NCI-H446 treated with DMSO at 0.1 percent for 48 hours (cell line): ENCODE measurements at regions not wholly inside any gene's neighbourhood (a gene's known extent, or its start where the extent isn't known, plus 50 kb on each side); places are given as distances from the start of the nearest gene placed in this dataset.

Experiments
- DNase-seq: peaks from one replicate; lab custom pipeline; 2025; lab: John Stamatoyannopoulos, UW

DNA sequence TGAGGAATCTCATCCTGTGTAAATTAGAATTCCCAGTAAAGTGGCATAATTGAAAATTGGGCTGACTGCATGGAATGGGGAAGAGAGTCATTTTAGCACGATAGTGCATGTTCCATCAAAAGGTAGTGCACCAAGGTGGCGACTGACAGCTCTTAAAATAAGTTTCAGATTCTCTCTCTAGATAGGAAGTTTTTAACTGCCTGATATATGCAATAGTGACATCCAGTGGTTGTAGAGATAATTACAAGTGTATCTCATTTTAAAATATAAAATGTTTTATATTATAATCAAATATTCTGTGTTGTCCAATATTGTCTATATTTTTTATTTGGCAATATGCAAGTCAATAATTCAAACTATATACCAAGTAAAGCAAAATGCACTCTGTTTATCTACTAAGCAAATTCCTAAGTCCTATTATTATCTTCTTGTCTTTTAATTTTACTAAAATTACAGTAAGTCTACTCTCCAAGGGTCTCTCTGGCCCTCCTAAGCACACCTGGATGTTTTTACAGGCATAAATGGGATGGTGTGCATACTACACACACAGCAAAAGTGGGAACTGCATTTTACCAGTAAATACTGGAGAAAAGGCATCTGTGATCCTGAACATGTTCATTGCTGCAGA is 397.7 kb upstream of the HNRNPA3 start:
- no peak for DNase-seq

DNA sequence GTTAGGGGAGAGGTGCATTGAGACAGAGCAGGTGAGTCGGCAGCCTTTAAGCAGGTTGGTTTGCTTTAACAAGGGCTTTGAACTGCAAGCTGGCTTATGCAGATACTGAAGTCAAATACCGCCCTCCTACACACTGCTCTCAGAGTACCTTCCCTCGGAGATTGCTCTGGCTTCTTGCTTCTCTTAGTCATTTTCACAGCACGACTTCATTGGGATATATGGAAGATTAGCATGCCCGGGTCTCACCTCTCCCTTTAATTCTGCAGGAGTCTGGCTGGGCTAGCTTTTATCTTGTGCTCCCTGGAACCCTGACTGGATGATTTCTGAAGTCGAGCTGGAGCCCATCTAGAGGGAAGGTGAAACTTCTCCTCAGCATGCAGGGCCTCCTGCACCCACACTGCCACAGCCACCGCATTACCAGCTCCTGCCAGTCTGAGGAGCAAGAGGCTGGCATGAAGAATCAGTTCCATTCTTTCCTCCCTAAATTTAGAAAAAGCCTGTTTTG is 395.5 kb upstream of the HNRNPA3 start:
- DNase-seq: no peak

DNA sequence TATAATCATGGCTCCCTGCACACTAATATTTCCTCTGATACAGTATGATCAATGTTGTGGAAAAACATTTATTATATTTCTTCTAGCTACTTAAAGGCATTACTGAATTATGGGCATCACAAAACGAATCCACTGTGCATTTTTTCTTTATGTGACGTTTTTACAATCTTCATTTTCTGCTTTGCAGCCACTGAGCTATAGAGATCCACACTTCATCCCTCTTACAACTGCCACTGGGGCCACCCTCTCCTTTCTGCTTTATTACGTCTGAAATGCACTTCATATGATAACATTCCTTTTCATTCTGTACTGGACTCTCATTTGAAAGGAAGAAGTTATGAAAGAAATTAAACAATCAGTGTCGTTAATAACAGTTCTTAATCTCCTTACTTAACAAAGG is 394.5 kb upstream of the HNRNPA3 start:
- DNase-seq: no peak

DNA sequence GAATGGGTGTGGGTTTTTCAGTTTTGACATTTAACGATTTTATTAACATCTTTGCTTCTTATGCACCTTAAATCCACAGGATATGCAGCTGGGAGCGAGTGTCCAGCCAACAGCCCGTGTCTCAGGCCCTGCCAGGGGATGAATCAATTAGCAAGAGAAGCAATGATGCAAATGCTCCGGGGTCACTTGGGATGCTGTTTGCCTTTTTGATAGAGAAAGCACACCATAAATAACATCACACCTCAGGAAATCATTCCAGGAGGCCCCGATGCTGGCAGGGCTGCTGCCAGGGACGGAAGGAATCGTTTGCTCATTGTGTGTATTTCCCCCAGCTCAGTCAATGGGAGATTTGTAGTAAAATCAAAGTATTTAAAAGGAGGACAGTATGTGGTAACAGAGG is 394.0 kb upstream of the HNRNPA3 start:
- no peak for DNase-seq

DNA sequence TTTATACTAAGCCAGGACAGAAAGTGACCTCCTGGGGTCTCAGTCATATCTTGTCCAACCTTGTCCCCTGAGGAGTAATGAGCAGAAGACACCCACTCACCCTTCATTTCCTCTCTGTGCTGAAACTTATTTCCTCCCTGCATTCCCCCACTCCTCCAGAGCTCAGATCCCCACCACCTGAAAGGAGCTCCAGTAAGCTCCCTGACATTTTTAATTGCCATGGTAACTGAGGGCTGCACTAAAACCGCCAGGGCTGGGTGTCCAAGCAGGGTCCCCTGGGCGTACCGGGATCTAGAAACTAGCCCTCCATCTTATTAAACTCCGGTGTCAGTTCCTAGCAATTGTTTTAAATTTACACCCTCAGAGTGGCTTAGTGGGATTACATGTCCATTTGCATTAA is 393.3 kb upstream of the HNRNPA3 start:
- no peak for DNase-seq

DNA sequence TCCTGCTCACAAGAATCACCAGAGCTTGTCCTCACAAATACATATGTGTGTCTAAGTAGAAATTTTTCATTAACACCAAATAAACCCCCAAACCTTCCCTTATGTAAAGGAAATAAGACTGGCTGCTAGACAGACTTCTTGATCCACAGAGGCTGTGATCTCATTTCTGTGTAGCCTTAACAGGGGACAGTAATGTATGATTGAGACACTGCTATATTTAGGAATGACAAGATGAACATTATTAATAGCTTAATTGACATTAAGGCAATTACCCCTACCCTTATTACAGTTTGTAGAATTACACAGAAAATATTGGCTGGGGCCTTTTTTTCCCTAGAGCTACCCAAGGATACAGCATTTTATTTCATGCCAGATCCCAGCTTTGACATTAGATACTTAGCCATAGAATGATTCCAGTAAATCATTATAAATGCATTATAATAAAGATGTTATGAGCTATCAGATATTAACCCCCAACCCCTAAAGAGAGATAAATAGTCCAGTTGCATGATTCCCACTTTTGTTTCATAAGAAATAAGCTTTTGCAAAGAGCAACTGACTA is 392.1 kb upstream of the HNRNPA3 start:
- DNase-seq: no peak

DNA sequence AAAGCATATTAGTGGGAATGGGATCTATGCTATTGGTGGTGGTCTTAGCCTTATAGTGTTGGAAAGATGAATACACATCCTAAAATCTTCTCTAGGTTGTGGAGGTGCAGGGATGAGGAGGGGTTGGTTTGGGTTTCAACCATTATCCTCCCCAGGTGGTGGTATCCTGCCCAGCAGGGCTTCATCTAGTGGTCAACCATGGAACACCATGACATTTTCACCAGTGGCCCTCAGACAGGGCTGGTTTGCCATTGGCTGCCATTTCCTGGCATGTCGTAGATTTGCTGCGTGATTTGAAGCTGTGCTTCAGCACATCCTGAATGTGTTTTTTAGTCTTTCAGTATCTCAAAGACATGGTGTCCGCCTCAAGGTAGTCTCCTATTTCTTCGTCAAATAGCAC is 391.2 kb upstream of the HNRNPA3 start:
- DNase-seq: no peak

DNA sequence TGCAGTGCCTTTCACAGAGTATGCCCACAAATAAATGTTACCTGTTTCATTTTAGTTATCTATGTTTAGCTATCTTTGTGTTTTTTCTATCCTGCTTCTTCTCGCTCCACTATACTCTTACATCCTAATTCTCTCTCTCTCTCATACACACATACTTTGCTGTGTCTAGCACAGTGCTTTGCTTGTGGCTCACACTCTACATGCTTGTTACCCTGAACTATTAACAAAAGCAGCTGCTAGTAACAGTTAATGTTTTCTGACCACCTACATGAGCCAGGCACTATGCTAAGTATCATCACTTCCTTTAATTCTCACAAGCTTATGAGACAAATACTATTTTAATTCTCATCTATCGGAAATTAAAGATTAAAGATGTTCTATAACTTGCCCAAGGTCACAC is 390.5 kb upstream of the HNRNPA3 start:
- no peak for DNase-seq

DNA sequence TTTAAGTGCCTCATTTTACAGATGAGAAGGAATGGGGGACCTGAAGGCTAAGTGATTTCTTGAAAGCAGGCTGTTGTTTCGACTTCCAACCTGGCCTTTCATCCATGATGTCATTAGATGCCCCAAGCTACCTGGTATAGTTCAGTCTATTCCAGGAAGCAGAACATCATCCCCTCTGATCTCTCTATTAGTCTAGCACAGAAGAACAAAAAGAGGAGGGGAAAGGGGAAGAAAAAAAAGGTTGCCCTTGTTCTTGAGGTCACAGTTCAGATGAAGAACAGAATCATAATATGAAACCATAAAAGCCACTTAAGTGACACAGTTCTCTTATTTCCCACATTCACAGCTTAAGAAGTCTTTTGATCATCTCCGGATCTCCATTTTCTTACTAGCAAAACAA is 386.2 kb upstream of the HNRNPA3 start:
- DNase-seq: no peak

DNA sequence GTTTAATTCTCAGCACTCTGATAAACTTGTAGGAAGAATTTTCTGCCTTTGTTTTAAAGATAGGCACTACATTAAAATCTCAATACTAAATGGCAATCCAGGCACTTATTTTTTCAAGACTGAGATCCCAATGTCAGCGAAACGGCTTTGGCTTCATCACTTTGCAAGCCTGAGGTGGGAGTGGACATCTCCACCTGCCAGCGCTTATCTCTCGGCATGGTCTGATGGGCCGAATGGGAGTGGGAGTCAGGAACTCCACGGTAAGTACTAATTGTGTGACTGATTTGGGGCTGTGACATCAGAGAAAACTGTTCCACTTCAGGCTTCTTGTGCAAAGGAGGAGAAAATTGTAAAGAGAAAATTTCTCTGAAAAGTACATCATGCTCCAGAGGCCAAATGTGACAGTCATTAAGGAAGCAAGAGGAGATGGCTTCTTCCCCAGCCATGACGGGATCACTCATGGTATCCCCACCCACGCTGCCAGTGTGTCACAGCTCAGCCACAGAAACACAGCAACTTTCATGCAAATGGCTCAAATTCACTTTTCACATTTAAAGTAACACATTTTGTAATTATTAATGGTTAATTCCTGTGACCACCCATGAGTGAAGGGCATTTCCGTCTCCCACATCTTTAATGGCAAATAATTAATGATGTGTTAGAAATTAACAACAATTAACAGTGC is 385.5 kb upstream of the HNRNPA3 start:
- no peak for DNase-seq

DNA sequence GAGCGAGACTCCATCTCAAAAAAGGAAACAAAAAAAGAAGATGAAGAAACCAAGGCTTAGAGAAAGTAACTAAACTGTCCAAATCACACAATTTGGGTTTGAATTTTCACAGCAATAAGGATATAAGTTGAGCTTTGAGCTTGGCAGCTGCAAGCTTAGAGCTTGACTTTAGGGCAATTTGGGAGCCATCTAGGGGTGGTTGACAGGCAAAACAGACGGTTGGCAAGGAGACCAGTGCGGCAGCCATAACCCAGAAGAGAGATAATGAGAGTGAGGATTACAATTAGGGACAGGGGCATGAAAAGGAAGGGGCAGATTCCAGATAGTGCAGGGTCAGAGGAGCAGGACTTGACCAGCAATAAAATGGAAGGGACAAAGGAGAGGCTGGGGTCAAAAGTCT is 382.2 kb upstream of the HNRNPA3 start:
- DNase-seq: peak; percentile 3

DNA sequence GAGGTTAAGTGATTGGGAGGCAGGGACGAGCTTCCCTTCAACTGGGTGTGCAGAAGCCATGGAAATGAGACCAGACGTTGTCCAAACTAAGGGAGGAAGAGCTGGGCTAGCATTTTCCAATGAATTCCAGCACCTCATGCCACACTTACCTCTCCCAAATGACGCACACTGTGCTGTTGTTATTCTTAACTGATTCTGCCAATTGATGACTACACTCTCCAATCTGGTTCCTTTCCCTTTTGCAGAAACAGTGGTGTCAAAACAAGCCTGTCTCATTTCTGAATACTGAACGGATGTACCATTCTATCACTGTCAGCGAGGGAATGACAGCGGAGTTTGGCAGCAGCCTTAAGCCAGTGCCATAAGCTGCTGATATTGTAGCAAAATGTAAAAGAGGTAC is 380.5 kb upstream of the HNRNPA3 start:
- no peak for DNase-seq

DNA sequence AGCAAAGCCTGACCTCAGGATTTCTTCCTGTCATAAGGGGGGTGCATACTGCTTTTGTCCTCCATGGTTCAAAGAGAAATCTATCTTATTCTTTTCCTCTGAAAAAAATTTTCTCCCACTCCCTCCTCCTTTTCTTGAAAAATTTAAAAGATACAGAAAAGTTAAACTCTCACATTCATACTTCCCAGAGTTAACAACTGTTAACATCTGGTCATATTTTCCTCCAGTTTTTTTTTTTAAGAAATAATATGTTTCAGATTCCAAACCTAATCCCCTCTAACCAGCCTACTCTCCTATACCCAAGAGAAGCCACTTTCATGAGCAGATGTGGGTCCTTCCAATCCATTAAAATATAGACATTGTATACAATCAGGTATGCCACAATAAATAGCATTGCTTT is 378.9 kb upstream of the HNRNPA3 start:
- no peak for DNase-seq

DNA sequence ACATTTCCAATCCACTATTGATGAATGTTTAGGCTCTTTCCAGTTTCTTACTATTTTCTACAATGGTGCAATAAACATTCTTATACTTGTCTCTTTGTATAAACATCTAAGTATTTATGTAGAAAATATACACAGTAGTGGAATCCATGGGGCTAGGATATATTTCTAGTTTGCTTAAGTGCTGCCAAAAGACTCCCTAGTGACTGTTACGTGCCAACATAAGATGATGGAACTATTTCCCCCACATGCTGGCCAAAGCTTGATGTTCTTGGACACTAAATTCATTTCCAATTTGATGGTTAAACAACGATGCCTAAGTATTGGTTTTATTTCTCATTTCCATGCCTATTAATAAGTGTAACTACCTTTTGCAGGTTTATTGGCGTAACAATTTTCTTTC is 378.4 kb upstream of the HNRNPA3 start:
- no peak for DNase-seq

DNA sequence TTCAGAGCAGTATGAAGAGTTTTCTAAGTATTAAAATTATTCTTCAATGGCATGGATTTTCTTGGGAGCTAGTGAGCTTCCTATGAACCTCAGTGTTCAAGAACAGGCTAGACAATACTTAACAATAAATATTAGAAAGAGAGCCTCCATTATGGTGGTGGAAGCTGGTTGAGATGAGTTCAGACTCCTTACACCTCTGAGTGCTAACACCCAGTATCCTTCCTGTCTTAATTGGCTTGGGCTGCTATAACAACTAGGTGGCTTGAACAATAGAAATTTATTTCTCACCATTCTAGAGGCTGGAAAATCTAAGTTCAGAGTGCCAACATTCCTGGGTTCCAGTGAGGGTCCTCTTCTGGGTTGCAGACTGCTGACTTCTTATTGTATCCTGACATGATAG is 369.4 kb upstream of the HNRNPA3 start:
- DNase-seq: no peak

DNA sequence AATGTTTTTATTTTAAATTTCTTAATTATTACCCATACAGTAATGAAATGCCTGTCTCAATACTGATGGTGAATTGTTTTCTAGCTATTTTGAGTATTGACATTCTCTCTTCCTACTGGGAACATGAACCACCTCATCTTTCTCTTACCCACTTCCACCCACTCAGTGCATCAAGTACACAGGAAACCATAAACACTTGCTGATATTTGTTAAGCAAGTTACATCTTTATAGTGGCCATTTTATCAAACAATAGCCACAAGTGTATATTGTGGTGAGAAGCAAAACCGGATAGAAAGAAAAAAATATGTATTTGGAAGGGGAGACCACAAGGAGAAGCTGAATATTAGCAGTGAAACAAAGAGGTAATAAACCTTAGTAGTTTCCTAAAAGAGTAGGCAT is 368.1 kb upstream of the HNRNPA3 start:
- no peak for DNase-seq

DNA sequence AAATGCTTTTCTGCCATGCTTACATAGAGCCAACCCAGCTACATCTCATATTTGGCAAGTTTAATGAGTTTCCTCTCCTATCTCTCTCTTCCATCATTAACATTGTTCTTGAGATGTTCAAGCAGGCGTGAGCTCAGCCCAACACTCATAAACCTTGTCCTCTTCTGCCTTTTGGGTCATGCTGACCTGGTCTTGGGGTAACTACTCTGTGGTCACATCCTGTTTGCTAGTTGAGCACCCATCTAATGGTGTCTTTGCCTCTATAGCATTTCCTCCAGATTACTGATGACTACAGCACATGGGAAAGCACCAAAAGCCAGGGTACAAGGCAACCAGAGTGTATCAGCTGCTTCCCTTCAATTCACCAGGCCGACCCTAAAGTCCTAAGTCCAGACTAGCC is 366.9 kb upstream of the HNRNPA3 start:
- DNase-seq: no peak

DNA sequence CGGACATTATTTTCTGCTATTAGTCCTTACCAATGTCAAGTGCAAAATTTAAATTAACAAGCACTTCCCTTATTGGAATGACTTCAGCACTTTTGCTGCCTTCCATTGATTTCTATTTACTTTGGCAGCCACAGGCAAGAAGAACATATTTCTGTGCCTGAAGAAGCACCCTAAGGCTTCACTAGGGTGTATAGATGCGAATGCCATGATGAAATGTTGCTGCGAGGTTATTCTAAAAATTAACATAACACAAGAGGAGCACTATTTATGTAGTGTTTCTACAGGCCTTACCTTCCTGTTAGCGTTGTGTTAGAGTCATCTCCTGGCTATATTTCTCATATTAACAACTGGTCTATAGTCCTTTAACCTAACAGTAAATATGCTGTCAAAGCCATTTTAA is 365.0 kb upstream of the HNRNPA3 start:
- DNase-seq: no peak

DNA sequence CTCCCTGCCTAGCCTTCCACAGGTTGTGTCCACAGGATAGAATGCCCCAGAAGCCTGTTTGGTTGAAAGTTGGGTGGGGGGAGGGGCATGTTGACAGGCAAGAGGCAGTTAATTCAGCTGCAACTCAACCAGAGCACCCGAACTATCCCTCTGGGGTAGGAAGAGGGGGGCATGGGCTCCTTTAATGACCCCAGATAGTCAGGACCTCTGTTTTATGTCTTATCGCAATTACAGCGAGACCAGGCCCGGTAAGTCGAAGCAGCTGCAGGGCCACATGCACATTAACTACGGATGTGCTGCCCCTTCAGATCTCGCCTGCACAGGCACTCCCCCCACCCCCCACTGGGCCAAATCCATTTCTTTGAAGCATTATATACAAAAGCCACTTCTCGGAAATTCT is 363.8 kb upstream of the HNRNPA3 start:
- DNase-seq: no peak

DNA sequence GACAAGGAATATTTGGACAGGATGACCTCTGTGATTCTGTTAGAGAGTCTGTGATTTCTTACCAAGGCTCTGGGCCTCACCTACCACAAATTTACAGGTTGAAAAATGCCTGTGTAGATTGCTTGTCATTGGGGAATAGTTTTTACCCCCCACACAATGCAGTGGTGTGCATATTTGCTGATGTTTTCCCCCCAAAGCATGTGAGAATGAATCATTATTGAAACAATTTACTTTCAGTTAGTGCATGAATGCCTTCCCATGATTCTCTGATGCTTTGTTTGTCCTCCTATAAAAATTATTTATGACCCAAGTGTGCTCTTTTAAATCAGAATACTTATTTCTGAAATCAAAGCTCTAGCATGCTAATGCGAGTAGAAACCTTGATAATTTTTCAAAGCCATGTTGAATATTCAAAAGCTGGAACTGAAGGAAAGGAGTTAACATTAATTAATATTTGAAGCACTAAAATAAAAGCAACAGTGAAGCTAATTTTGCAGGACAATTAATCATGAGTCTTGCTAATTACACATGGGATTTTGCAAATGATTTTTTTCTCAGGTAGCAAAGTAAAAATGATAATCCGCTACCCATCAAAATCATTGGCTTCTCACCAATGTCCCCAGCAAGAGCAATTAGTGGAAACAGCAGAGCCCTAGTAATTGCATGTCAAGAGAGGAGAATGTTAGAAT is 361.2 kb upstream of the HNRNPA3 start:
- DNase-seq: no peak

DNA sequence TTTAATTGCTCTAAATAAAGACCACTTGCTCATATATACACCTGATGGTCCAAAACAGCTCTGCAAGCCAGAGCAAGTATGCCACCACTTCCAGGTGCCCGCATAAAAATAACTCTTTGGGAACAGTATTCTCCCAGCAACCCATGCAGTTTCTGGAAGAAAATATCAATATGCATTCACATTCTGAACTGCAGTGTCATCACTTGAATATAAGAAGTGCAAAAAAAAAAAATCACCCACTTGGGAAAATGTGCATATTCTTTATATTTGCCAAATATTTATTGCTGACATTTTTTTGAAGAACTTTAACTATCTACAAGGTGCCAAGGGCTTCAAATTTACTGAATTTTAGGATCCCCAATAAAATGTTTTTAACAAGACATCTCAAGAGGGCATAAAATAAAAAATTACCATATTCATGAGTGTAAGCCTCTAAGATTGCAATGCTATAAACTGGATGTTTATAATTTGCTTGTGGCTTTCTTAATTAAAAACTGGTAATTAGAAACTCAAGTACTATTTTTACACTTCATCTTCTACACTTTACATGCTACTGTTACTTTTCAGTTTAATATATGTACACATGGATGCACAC is 360.6 kb upstream of the HNRNPA3 start:
- DNase-seq: no peak

DNA sequence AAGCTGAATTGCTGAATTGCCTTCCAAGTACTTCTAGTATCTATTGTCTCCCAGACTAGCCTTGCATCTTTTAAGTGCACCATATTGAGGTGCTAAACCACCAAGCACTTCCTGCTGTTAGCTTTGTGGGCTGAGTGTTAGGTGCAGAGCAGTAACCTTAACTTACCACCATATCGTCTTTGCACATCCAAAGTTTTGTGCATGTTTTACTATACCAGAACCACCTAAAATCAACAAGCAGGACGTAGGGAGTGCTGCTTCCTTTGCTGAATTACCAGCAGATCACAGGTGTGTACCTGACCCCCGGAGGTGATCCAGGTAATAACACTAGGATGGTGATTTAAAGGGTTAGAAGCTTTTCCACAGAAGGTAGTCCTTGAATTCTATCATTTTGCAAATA is 359.9 kb upstream of the HNRNPA3 start:
- no peak for DNase-seq

DNA sequence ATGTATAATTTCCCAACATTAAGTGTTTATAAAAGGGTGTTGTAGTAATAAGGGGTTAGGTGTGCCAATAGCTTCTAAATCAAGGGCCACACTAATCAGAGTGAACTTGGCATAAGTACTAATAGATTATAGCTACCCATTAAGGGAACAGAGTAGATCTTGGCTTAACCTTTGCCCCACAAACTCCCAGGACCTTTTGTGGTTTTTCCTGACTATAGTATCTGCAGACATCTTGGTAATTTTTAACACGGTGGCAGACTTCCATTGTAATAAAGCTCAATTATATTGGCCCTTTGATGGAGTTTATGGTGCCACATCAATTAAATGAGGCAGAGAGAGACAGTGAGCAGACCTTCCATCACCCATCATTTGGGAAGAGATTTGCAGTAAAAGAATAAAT is 358.5 kb upstream of the HNRNPA3 start:
- DNase-seq: no peak
